Mesodermal cell (in vitro differentiated cells): ENCODE measurements at regions not wholly inside any gene's neighbourhood (a gene's known extent, or its start where the extent isn't known, plus 50 kb on each side); places are given as distances from the start of the nearest gene placed in this dataset.

Experiments used
- H3K27ac ChIP-seq: 2 replicates; pipeline ENCODE4 v1.7.0; 2013; ENCODE audit warnings: mild to moderate bottlenecking, low read depth, low read length, moderate library complexity; ENCODE audit not compliant: severe bottlenecking
- H3K36me3 ChIP-seq: 2 replicates; pipeline ENCODE4 v1.7.1; 2013; ENCODE audit warnings: mild to moderate bottlenecking, low read length, moderate library complexity; ENCODE audit not compliant: control insufficient read depth, insufficient read depth
- H3K4me1 ChIP-seq: one replicate; pipeline ENCODE4 v1.7.1; 2013; ENCODE audit warnings: mild to moderate bottlenecking, low read length; ENCODE audit not compliant: insufficient read depth, control insufficient read depth, poor library complexity, severe bottlenecking
- H3K4me3 ChIP-seq: 2 replicates; pipeline ENCODE4 v1.7.0; 2013; ENCODE audit warnings: low read length, control low read depth, mild to moderate bottlenecking; ENCODE audit not compliant: insufficient read depth, poor library complexity, severe bottlenecking; ENCODE audit errors: extremely low read depth
- H3K9me3 ChIP-seq: 2 replicates; pipeline ENCODE4 v1.7.1; 2013; ENCODE audit warnings: mild to moderate bottlenecking, low read length, moderate library complexity; ENCODE audit not compliant: control insufficient read depth
- WGBS, 2 experiments: methylation state at CpG; one replicate each; pipeline ENCODE4 v1.1.5; 2013; ENCODE audit warnings: missing lambda C conversion rate in 2 of 2; ENCODE audit not compliant: insufficient coverage in 2 of 2; 5-methylcytosine and 5-hydroxymethylcytosine counted together

DNA sequence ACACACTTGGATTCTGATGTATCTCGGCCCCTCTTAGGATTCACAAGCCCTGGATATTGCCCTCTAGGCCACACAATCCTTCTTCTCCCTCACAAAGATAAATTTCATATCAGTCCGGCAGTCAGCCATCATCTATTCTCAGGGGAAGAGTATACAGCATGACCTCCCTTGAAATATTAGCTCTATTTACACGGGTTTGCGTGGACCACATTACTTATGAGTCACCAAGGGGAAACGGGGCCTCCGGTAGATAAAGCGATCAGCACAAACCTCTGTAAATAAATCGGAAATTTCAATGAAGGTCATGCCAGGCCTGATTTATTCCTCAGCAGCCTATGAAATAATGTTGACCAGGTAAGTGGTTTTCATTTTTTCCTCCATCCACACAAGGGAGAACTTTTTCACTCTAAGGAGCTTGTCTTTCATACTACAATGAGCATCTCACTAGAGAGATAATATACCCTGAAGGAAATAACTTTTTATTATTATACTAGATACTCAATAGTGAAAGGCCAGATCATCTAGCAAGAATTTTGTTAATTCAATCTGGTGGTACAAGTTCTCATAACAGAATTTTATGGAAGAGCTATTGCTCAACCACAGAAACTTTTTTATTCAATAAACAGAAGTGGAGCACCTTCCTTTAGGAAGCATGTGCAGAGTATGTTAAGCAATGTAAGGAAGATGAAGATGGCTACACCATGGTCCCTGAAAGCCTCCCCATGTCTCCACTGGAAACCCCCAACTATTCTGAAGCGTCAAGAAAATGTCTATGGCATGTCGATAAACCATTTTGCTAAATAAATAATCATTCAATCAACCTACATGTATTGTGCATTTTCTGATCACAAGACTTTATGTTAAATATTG is 125.2 kb upstream of the PIK3C3 start:
- 95 to 97% methylated on average over 7 of the region's 10 CpGs for WGBS, 2 experiments
- Histone ChIP-seq H3K9me3 (no peaks in the 10 kb centered on the region), H3K4me3 (no peak overlapping the region), H3K36me3 (no peaks in the 10 kb centered on the region), H3K27ac (no peak overlapping the region), H3K4me1 (no peaks in the 10 kb centered on the region)

DNA sequence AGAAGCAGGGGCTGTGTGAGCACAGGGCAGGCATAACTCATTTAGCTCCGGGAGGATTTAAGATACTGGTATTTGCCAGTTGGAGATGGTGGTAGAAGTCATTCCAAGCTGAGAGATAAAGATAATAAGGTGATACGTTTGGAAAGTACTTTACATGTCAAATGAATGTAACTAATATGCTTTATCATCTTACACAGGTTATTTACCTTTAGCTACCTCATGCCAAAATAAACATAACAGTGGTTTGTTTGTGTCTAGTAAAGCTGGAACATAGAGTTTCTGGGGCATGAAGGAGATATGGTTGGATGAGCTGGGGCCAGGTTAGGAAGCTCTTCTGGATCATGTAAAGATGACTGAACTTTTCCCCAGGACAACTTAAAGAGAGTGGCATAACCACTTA is 126.9 kb upstream of the PIK3C3 start:
- Histone ChIP-seq H3K4me3 (no peak overlapping the region), H3K9me3 (no peaks in the 10 kb centered on the region), H3K27ac (no peak overlapping the region), H3K4me1 (no peaks in the 10 kb centered on the region), H3K36me3 (no peaks in the 10 kb centered on the region)
- 82 to 86% methylated on average over 1 of the region's 2 CpGs for WGBS, 2 experiments

DNA sequence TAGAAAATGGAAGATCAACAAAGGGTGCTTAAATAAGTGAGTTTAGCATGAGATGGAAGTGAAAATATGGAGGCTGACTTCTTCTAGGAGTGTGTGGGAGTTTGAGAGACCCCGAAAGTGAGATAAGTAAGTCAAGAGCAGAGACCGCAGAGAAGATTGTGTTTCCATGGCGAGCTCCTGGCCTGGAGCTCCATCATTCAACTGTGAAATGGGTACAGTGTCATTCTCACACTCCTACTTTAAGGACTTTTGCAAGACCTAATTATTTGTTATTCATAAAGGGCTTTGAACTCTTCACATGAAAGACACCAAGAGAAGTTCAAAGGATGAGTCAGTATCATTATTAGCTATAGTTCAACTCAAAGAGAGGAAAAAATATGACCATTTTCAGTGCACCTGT is 134.2 kb upstream of the PIK3C3 start:
- Histone ChIP-seq H3K4me1 (no peaks in the 10 kb centered on the region), H3K27ac (no peak overlapping the region), H3K36me3 (no peaks in the 10 kb centered on the region), H3K4me3 (no peak overlapping the region), H3K9me3 (no peaks in the 10 kb centered on the region)
- WGBS, 2 experiments, result 60 to 97% methylated on average over 1 to 3 of the region's 3 CpGs

DNA sequence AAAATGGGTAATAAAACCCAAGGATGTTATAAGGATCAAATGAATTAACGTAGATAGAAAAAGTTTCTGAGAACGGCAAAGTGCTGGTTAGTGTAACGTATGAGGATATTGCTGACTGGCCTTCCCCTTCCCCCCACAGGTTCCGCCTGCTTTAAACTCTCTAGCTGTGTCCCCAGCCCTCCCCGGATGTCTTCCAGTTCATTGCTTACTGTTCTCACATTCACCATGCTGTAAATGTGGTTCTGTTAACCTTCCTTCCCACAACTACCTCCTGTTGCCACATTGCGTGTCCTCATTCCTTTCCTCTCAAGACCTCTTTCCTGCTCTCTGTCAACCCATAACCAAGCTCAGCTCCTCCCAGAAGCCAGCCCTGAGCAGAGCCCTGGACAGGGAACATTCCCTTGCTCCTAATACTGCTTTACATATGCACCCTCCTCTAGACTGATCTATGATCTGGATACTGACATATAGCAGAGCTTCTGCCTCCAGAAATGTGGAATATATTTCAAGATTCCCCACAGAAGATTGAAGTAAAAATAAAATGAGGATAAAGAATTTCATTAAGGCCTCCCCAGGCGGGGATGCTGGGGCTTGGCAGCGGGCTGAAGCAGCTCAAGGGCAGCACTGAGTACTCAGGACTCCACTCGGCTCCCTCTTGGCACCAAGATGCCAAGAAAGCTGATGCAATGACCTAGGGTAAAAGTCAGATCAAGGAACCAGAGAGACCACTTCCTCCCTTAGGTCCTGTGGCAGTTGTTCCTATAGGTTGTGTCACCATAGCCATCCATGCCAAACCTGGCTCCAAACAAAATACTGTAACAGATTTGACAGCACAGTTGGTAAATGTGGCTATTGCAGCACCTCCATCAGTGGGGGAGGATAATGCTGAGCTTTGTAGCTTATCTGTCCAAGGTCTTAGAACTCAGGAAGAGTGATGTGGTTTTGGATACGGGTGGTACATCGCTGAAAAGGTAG is 136.4 kb upstream of the PIK3C3 start:
- 84 to 92% methylated on average over 8 of the region's 11 CpGs for WGBS, 2 experiments
- Histone ChIP-seq H3K27ac (no peak overlapping the region), H3K36me3 (no peaks in the 10 kb centered on the region), H3K4me3 (no peak overlapping the region), H3K9me3 (no peaks in the 10 kb centered on the region), H3K4me1 (no peaks in the 10 kb centered on the region)

GRCh38 chr18:41814651-41815050 is 140.4 kb upstream of the PIK3C3 start:
- H3K27ac ChIP-seq, result no peak overlapping the region
- 100% methylated on average over 1 of the region's 2 CpGs for WGBS, 2 experiments
- H3K4me3 ChIP-seq, result no peak overlapping the region
- H3K4me1 ChIP-seq, result no peaks in the 10 kb centered on the region
- H3K36me3 ChIP-seq, result no peaks in the 10 kb centered on the region
- H3K9me3 ChIP-seq, result no peaks in the 10 kb centered on the region

DNA sequence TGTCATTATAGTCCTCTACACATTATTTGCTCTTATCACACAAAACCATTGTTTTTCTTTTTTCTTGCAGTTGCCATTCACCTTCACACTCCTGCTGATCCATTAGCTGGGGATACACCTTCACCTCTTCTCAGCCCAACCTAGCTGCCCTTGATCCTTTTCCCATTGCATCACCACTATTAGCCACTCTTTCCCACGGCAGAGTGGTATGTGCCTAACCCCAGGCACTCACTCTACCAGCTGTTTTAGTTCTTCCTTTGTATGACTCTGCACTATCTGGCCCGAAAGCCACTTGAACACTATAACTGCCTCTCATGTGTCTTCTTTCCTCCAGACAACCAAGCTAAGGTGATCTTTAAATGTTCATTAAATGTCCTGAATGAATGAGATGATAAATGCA is 145.4 kb upstream of the PIK3C3 start:
- Histone ChIP-seq H3K36me3 (no peaks in the 10 kb centered on the region), H3K4me3 (no peak overlapping the region), H3K4me1 (no peaks in the 10 kb centered on the region), H3K27ac (no peak overlapping the region), H3K9me3 (no peaks in the 10 kb centered on the region)
- 64 to 90% methylated on average over 1 of the region's 2 CpGs for WGBS, 2 experiments

DNA sequence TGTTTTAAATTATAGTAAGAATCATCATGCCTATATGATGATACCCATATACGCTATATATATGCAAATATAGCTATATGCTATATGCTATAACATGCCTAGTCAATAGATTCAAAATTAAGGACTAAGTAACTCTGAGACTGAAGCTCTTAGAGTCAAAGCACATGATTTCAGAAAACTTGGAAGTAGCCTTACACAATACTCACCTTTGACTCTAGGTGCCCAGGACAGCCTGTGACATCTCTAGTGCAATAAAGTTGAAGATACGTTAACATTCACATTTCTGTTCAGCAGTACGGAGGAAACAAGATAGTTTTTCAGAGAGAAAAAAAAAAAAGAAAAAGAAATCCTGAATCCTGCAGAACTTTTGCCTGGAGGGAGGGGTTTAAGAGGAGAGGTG is 149.7 kb upstream of the PIK3C3 start:
- 83% methylated on average over 1 to 2 of the region's 3 CpGs for WGBS, 2 experiments
- no peaks in the 10 kb centered on the region for H3K36me3 ChIP-seq

DNA sequence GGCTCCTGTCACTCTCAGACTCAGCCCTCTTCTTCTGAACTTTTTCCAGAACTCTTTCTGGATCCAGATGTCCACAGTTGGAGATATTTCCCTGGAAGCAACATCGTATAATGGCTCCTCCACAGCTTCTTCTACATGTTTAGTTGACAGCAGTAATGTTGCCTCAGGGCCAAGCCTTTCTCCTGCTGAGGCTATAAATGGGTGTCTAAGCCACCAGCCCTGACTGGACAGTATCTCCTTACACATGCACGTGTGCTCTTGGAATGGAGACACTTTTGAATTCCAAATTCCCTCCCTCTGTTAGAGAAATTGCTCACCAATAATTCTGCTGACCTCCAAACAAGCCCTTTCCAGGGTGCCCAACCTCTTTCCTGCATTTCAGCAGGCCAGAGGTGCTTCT is 156.2 kb upstream of the PIK3C3 start:
- Histone ChIP-seq H3K9me3 (no peaks in the 10 kb centered on the region), H3K36me3 (no peaks in the 10 kb centered on the region), H3K27ac (no peak overlapping the region), H3K4me1 (no peaks in the 10 kb centered on the region), H3K4me3 (no peak overlapping the region)
- WGBS, 2 experiments, result 69 to 100% methylated on average over 1 to 2 of the region's 2 CpGs

More for the DNA sequence above, 149.7 kb upstream of the PIK3C3 start:
- H3K4me3 ChIP-seq, result no peak overlapping the region
- no peaks in the 10 kb centered on the region for H3K9me3 ChIP-seq
- no peaks in the 10 kb centered on the region for H3K4me1 ChIP-seq
- no peak overlapping the region for H3K27ac ChIP-seq

DNA sequence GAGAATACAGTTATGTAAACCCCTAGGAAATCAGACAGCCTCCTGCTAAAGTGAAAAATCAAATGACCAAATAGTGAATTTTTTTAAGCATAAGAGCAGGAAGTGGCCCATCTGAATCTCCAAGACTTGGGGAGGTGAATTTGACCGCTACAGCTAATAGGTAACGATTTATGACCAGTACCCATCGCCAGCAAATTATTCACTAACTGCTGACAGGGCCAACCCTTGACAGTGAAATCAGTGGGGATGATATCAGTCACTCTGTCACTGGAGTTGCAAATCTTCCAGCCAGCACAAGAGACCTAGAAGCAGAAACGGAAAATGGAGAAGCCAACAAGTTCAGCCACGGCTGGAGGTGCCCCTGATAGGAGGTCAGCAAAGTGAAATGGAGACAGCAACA is 164.3 kb upstream of the PIK3C3 start:
- Histone ChIP-seq H3K4me1 (no peaks in the 10 kb centered on the region), H3K36me3 (no peaks in the 10 kb centered on the region), H3K4me3 (no peak overlapping the region), H3K27ac (no peak overlapping the region), H3K9me3 (no peaks in the 10 kb centered on the region)
- 91 to 92% methylated on average over 3 to 4 of the region's 5 CpGs for WGBS, 2 experiments

GRCh38 chr18:41789001-41789400 is 166.0 kb upstream of the PIK3C3 start:
- no peak overlapping the region for H3K27ac ChIP-seq
- no peaks in the 10 kb centered on the region for H3K36me3 ChIP-seq
- no peaks in the 10 kb centered on the region for H3K4me1 ChIP-seq
- no peaks in the 10 kb centered on the region for H3K9me3 ChIP-seq
- no peak overlapping the region for H3K4me3 ChIP-seq
- WGBS, 2 experiments, result no CpG with 5 or more reads among the region's 2 CpGs
